Fibroblast of lung (primary cell): ENCODE measurements at regions not wholly inside any gene's neighbourhood (a gene's known extent, or its start where the extent isn't known, plus 50 kb on each side); places are given as distances from the start of the nearest gene placed in this dataset.

Experiments
- DNase-seq, 2 donors: peaks; one replicate each; pipeline versions ENCODE4 v3.0.0 to v3.0.0-alpha.2; 2010; ENCODE audit warnings: low read depth in 2 of 2
- H2AFZ ChIP-seq: 2 replicates; pipeline ENCODE4 v1.5.1; 2012; ENCODE audit warnings: low read length, control low read depth, inconsistent platforms
- H3K27ac ChIP-seq: 2 replicates; pipeline ENCODE4 v1.5.1; 2011; ENCODE audit warnings: low read length, control low read depth; ENCODE audit not compliant: insufficient read depth
- H3K27me3 ChIP-seq: 2 replicates; pipeline ENCODE4 v1.5.1; 2011; ENCODE audit warnings: mild to moderate bottlenecking, low read length; ENCODE audit not compliant: control insufficient read depth, insufficient read depth
- H3K36me3 ChIP-seq: 2 replicates; pipeline ENCODE4 v1.5.1; 2011; ENCODE audit warnings: low read length; ENCODE audit not compliant: control insufficient read depth, insufficient read depth
- H3K4me1 ChIP-seq: 2 replicates; pipeline ENCODE4 v1.5.1; 2011; ENCODE audit warnings: low read length; ENCODE audit not compliant: control insufficient read depth, insufficient read depth; ENCODE audit errors: extremely low read depth
- H3K4me2 ChIP-seq: 2 replicates; pipeline ENCODE4 v1.5.1; 2011; ENCODE audit warnings: low read length, control low read depth; ENCODE audit not compliant: insufficient read depth; ENCODE audit errors: extremely low read depth
- H3K4me3 ChIP-seq, 4 experiments: fragments of 200-600 bp in 1 of 4; sonication (generic) in 1 of 4; replicated peaks in 1 of 4; 2 replicates each; pipeline ENCODE4 v1.5.1; 2011 to 2016; ENCODE audit warnings: low read length in 4 of 4, low read depth in 3 of 4, mild to moderate bottlenecking in 3 of 4, control low read depth in 2 of 4, inconsistent platforms in 1 of 4, mixed read lengths in 1 of 4; ENCODE audit not compliant: insufficient read depth in 1 of 4; ENCODE audit errors: control extremely low read depth in 1 of 4
- H3K79me2 ChIP-seq: 2 replicates; pipeline ENCODE4 v1.5.1; 2012; ENCODE audit warnings: mild to moderate bottlenecking, low read length, inconsistent platforms; ENCODE audit not compliant: control insufficient read depth, insufficient read depth
- H3K9ac ChIP-seq: 2 replicates; pipeline ENCODE4 v1.5.1; 2011; ENCODE audit warnings: mild to moderate bottlenecking, low read length, control low read depth; ENCODE audit not compliant: insufficient read depth
- H3K9me3 ChIP-seq: 2 replicates; pipeline ENCODE4 v1.5.1; 2012; ENCODE audit warnings: low read depth, low read length; ENCODE audit not compliant: control insufficient read depth, insufficient read depth
- H4K20me1 ChIP-seq: 2 replicates; pipeline ENCODE4 v1.5.1; 2011; ENCODE audit warnings: low read length; ENCODE audit not compliant: control insufficient read depth, insufficient read depth; ENCODE audit errors: extremely low read depth
- EZH2 ChIP-seq: IDR thresholded peaks from 2 replicates; pipeline ENCODE4 v1.5.1; 2012; ENCODE audit warnings: low read length, control low read depth, mild to moderate bottlenecking; ENCODE audit errors: missing control alignments
- TF ChIP-seq, protein P1 (sequence below), 2 donors: IDR thresholded peaks in 1 of 2; conservative IDR thresholded peaks in 1 of 2; 1 replicate in 1 of 2; 2 replicates in 1 of 2; pipeline ENCODE4 v1.5.1; 2011 to 2012; ENCODE audit warnings: low read length in 2 of 2, control low read depth in 1 of 2, inconsistent platforms in 1 of 2, low read depth in 1 of 2, mild to moderate bottlenecking in 1 of 2

DNA sequence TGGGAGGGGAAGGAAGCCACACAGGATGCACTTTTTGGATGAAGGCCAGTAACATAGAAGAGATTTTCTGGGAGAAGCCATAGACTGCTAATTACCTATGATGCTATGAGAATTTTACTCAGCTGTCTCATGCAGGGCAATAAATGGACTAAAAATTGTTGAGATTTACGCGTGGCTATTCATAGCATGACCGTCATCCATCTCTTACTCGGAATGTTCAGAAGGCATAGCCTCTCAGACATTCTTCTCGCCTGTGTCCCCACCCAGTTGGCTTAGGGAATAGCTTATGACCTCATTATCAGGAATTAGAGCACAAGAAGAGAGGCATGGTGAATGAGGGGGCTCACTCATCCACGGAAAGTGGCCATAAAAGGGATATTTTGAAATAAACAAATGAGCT lies 107.9 kb upstream of the ATP10A start:
- no peak overlapping the region for H3K9ac ChIP-seq
- no peaks in the 10 kb centered on the region for H3K27me3 ChIP-seq
- H4K20me1 ChIP-seq, result no peaks in the 10 kb centered on the region
- no peaks in the 10 kb centered on the region for H3K9me3 ChIP-seq
- TF ChIP-seq, protein P1, sequence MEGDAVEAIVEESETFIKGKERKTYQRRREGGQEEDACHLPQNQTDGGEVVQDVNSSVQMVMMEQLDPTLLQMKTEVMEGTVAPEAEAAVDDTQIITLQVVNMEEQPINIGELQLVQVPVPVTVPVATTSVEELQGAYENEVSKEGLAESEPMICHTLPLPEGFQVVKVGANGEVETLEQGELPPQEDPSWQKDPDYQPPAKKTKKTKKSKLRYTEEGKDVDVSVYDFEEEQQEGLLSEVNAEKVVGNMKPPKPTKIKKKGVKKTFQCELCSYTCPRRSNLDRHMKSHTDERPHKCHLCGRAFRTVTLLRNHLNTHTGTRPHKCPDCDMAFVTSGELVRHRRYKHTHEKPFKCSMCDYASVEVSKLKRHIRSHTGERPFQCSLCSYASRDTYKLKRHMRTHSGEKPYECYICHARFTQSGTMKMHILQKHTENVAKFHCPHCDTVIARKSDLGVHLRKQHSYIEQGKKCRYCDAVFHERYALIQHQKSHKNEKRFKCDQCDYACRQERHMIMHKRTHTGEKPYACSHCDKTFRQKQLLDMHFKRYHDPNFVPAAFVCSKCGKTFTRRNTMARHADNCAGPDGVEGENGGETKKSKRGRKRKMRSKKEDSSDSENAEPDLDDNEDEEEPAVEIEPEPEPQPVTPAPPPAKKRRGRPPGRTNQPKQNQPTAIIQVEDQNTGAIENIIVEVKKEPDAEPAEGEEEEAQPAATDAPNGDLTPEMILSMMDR (conservative IDR thresholded peaks at IDR 0.05 in 1 of 2, IDR thresholded peaks at IDR 0.05 in 1 of 2; ENCODE audit: low read depth in 1 of 2, low read length in 2 of 2), result no peak
- no peak for TF ChIP-seq EZH2
- H3K79me2 ChIP-seq, result no peaks in the 10 kb centered on the region
- H3K4me1 ChIP-seq, result no peaks in the 10 kb centered on the region
- H3K36me3 ChIP-seq, result no peaks in the 10 kb centered on the region
- no peak overlapping the region for H3K4me3 ChIP-seq
- DNase-seq, result no peak
- H3K4me2 ChIP-seq, result no peak overlapping the region
- no peak overlapping the region for H2AFZ ChIP-seq
- H3K27ac ChIP-seq, result no peak overlapping the region

DNA sequence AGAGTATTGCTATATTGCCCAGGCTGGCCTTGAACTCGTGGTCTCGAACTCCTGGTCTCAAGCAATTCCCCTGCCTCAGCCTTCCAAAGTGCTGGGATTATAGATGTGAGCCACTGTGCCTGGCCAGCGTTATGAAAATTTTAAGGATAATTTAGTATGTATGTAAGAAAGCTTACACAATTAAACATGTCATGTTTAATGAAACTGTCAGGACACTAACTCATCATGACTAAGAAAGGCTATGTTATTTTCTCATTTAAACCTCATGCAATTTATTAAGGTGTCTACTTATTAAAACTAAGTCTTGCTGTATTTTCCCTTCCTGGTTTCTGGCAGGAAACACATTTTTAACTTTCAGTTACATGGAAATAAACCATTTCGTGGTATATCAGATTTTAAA lies 106.8 kb upstream of the ATP10A start:
- DNase-seq, result no peak
- no peak for TF ChIP-seq EZH2
- TF ChIP-seq, protein P1 (conservative IDR thresholded peaks at IDR 0.05 in 1 of 2, IDR thresholded peaks at IDR 0.05 in 1 of 2; ENCODE audit: low read depth in 1 of 2, low read length in 2 of 2), result no peak
- H3K9me3 ChIP-seq, result no peaks in the 10 kb centered on the region
- H3K79me2 ChIP-seq, result no peaks in the 10 kb centered on the region
- H3K36me3 ChIP-seq, result no peaks in the 10 kb centered on the region
- no peak overlapping the region for H3K4me3 ChIP-seq
- H3K9ac ChIP-seq, result no peak overlapping the region
- no peaks in the 10 kb centered on the region for H4K20me1 ChIP-seq
- H3K27me3 ChIP-seq, result no peaks in the 10 kb centered on the region
- no peaks in the 10 kb centered on the region for H3K4me1 ChIP-seq
- no peak overlapping the region for H3K27ac ChIP-seq
- no peak overlapping the region for H2AFZ ChIP-seq
- H3K4me2 ChIP-seq, result no peak overlapping the region

DNA sequence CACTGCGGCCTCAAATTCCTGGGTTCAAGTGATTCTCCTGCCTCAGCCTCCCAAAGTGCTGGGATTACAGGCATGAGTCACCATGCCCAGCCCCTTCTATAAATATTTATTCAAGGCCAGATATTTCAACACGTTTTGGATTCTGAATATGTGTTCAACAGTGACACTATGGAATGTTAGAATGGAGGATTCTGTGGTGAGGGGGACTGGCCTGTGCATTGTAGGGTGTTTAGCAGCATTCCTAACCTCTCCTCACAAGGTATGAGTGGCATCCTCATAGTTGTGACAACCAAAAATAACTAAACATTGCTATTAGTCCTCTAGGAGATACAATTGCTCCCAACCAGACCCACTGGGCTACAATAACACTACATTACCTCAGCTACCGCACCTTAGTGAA lies 104.0 kb upstream of the ATP10A start:
- Histone ChIP-seq H2AFZ (no peak overlapping the region), H3K27ac (no peak overlapping the region), H3K36me3 (no peaks in the 10 kb centered on the region), H3K9ac (no peak overlapping the region), H3K4me2 (no peak overlapping the region), H3K79me2 (no peaks in the 10 kb centered on the region), H3K9me3 (no peaks in the 10 kb centered on the region), H3K4me3 (no peak overlapping the region), H4K20me1 (no peaks in the 10 kb centered on the region), H3K4me1 (no peaks in the 10 kb centered on the region), H3K27me3 (no peaks in the 10 kb centered on the region)
- no peak for DNase-seq
- no peak for TF ChIP-seq EZH2
- TF ChIP-seq, protein P1 (conservative IDR thresholded peaks at IDR 0.05 in 1 of 2, IDR thresholded peaks at IDR 0.05 in 1 of 2; ENCODE audit: low read depth in 1 of 2, low read length in 2 of 2), result no peak
